ENCODE measurements at regions not wholly inside any gene's neighbourhood (a gene's known extent, or its start where the extent isn't known, plus 50 kb on each side); places are given as distances from the start of the nearest gene placed in this dataset.

DNA sequence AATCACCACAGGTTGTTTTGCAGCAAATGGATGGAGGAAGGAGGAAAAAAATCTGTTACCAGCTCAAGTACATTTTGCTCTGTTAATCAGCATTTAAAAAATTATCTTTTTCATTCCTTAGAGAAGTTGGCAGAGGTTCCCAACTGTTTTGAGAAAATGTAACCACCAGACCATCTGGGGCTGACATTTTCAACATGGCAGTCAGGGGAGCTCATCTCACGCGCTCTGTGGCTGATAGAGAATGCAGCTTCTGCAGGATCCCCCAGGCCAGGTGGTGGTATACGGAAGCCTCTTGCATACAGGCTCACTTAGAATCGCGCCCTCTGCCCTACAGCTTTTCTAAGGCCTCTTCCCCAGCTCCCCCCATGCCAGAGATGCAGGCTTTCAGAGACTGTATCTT, 68.0 kb upstream of the OPCML start:
- no peak for TF ChIP-seq E2F1 (CRISPR knock-in tag; IDR thresholded peaks at IDR 0.05)
- TF ChIP-seq TP53 (CRISPR knock-in tag; IDR thresholded peaks at IDR 0.05), result no peak
- TF ChIP-seq KAT7 (CRISPR knock-in tag; IDR thresholded peaks at IDR 0.05; ENCODE audit: borderline replicate concordance), result no peak
- no peak for TF ChIP-seq GABPB1 (CRISPR knock-in tag; IDR thresholded peaks at IDR 0.05)
- TF ChIP-seq CTCF (IDR thresholded peaks at IDR 0.05), result no peak
- no peak for TF ChIP-seq TCF7 (CRISPR knock-in tag; IDR thresholded peaks at IDR 0.05; ENCODE audit: low read depth)
- no peak for TF ChIP-seq ATF3 (CRISPR knock-in tag; conservative IDR thresholded peaks at IDR 0.05)
- TF ChIP-seq, protein P1, sequence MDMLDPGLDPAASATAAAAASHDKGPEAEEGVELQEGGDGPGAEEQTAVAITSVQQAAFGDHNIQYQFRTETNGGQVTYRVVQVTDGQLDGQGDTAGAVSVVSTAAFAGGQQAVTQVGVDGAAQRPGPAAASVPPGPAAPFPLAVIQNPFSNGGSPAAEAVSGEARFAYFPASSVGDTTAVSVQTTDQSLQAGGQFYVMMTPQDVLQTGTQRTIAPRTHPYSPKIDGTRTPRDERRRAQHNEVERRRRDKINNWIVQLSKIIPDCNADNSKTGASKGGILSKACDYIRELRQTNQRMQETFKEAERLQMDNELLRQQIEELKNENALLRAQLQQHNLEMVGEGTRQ (CRISPR knock-in tag; IDR thresholded peaks at IDR 0.05), result no peak
- no peak for TF ChIP-seq CREM (CRISPR knock-in tag; IDR thresholded peaks at IDR 0.05)
- TF ChIP-seq NR2C2 (CRISPR knock-in tag; IDR thresholded peaks at IDR 0.05), result no peak
- no peak for TF ChIP-seq NFE2L1 (CRISPR knock-in tag; IDR thresholded peaks at IDR 0.05)
- no peak for TF ChIP-seq CBFB (CRISPR knock-in tag; IDR thresholded peaks at IDR 0.05; ENCODE audit: low read depth)
- no peak for TF ChIP-seq ESRRA (CRISPR knock-in tag; IDR thresholded peaks at IDR 0.05; ENCODE audit: borderline replicate concordance)
